ENCODE measurements at regions not wholly inside any gene's neighbourhood (a gene's known extent, or its start where the extent isn't known, plus 50 kb on each side); places are given as distances from the start of the nearest gene placed in this dataset.

DNA sequence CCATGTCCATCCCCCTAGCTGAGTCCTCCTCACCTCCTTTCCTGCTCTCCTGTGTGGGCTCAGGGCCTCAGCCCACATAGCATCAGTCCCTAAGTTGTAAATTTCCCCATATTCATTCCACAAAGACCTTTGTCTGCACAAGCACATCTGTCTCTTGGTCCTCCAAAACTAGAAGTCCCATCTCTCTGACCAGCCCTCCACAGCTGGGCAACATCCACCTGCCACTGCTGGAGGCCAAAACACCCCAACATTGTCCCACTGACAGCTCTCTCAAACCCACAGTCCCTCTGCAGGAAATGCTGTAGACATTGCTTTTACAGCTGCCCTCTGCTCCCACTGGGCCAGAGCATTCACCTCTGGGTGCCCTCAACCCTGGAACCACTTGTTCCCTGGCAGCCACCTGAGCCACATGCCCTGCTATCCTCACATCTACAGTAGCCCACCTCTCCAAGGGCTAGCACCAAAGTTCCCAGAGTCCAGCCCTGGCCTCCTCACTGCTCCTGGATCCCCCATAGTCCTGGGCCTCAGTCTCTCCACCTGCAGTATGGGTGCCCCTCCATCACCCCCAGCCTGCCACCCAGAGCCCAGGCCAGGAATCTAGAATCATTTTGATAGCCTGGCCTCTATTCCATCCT is 1722.7 kb downstream of the TP53TG3F start:
- Histone ChIP-seq H3K9me3 (ENCODE audit: insufficient read depth, low read length) (no peaks in the 10 kb centered on the region), H3K27me3 (ENCODE audit: low read depth, low read length) (no peaks in the 10 kb centered on the region), H2AFZ (ENCODE audit: low read depth, low read length) (no peak overlapping the region), H3K4me3 (ENCODE audit: low read length) (no peak overlapping the region), H4K20me1 (ENCODE audit: insufficient read depth, low read length) (no peaks in the 10 kb centered on the region), H3K27ac (ENCODE audit: low read length) (no peak overlapping the region), H3K4me1 (ENCODE audit: low read length) (no peaks in the 10 kb centered on the region), H3K9ac (ENCODE audit: low read length) (no peak overlapping the region), H3K36me3 (replicated peaks; ENCODE audit: low read depth, low read length) (no peaks in the 10 kb centered on the region), H3K4me2 (ENCODE audit: low read length) (no peak overlapping the region), H3K79me2 (ENCODE audit: low read length) (no peaks in the 10 kb centered on the region)
- TF ChIP-seq, protein P1, sequence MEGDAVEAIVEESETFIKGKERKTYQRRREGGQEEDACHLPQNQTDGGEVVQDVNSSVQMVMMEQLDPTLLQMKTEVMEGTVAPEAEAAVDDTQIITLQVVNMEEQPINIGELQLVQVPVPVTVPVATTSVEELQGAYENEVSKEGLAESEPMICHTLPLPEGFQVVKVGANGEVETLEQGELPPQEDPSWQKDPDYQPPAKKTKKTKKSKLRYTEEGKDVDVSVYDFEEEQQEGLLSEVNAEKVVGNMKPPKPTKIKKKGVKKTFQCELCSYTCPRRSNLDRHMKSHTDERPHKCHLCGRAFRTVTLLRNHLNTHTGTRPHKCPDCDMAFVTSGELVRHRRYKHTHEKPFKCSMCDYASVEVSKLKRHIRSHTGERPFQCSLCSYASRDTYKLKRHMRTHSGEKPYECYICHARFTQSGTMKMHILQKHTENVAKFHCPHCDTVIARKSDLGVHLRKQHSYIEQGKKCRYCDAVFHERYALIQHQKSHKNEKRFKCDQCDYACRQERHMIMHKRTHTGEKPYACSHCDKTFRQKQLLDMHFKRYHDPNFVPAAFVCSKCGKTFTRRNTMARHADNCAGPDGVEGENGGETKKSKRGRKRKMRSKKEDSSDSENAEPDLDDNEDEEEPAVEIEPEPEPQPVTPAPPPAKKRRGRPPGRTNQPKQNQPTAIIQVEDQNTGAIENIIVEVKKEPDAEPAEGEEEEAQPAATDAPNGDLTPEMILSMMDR (IDR thresholded peaks at IDR 0.05; ENCODE audit: low read depth, low read length) = no peak
- no peak for TF ChIP-seq EZH2phosphoT487 (IDR thresholded peaks at IDR 0.05; ENCODE audit: low read depth)

DNA sequence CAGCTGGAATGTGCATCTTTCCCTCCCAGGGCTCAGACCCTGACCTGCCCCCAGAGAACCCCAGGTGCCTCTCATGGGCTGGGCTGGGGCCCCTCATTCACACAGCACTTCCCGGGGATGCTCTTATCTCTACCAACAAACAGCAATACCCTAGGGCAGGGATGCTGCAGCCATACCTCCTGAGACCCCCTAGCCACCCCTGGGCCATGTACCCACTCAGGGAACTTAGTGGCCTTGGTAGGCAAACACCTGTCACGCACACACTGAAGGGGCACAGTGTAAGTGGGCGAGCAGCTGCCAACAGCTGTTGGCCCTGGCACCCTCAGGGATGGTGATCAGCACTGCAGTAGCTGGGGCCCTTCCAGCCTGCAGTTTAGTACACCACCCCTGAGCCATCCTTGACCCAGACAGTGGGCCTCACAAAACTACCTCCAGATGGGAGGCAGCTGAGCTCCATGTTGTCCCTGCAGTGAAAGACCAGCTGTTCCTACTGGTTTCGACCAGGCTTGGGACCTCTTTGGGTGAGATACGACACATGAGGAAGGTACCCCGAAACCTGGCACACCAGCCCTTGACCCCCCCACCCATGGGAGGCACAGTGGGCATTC is 1723.6 kb downstream of the TP53TG3F start:
- no peaks in the 10 kb centered on the region for H3K27me3 ChIP-seq (ENCODE audit: low read depth, low read length)
- H3K27ac ChIP-seq (ENCODE audit: low read length) = no peak overlapping the region
- no peak overlapping the region for H2AFZ ChIP-seq (ENCODE audit: low read depth, low read length)
- H4K20me1 ChIP-seq (ENCODE audit: insufficient read depth, low read length) = no peaks in the 10 kb centered on the region
- TF ChIP-seq, protein P1 (IDR thresholded peaks at IDR 0.05; ENCODE audit: low read depth, low read length) = no peak
- no peak for TF ChIP-seq EZH2phosphoT487 (IDR thresholded peaks at IDR 0.05; ENCODE audit: low read depth)
- no peaks in the 10 kb centered on the region for H3K79me2 ChIP-seq (ENCODE audit: low read length)
- no peaks in the 10 kb centered on the region for H3K4me1 ChIP-seq (ENCODE audit: low read length)
- H3K36me3 ChIP-seq (replicated peaks; ENCODE audit: low read depth, low read length) = no peaks in the 10 kb centered on the region
- no peak overlapping the region for H3K4me3 ChIP-seq (ENCODE audit: low read length)
- H3K9ac ChIP-seq (ENCODE audit: low read length) = no peak overlapping the region
- no peak overlapping the region for H3K4me2 ChIP-seq (ENCODE audit: low read length)
- no peaks in the 10 kb centered on the region for H3K9me3 ChIP-seq (ENCODE audit: insufficient read depth, low read length)

DNA sequence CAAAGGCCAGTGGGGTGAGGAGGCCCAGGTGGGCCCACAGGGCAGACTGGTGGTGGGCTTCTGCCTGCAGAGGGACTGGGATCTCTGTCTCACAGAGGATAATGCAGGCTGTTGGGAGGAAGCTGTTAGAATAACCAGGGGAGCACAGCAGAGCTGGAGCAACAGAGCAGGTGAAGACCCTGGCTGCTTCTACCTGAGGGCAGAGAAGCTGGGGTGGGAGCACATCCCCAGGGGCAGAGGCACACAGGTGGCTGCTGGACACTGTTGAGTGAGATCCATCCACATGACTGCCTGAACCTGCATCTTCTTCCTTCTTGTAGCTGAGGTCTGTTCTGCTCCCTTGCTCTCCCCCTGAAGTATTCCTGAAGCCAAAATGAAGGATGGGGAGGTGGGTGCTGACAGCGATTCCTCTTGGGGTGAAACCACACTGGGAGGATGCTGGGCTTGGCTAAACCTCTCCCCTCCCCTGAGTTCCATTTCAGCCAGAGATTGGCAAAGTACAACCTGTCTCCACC is 1725.0 kb downstream of the TP53TG3F start:
- Histone ChIP-seq H3K27ac (ENCODE audit: low read length) (no peak overlapping the region), H3K9ac (ENCODE audit: low read length) (no peak overlapping the region), H3K79me2 (ENCODE audit: low read length) (no peaks in the 10 kb centered on the region), H4K20me1 (ENCODE audit: insufficient read depth, low read length) (no peaks in the 10 kb centered on the region), H2AFZ (ENCODE audit: low read depth, low read length) (no peak overlapping the region), H3K9me3 (ENCODE audit: insufficient read depth, low read length) (no peaks in the 10 kb centered on the region), H3K36me3 (replicated peaks; ENCODE audit: low read depth, low read length) (no peaks in the 10 kb centered on the region), H3K4me1 (ENCODE audit: low read length) (no peaks in the 10 kb centered on the region), H3K27me3 (ENCODE audit: low read depth, low read length) (no peaks in the 10 kb centered on the region), H3K4me3 (ENCODE audit: low read length) (no peak overlapping the region), H3K4me2 (ENCODE audit: low read length) (no peak overlapping the region)
- TF ChIP-seq EZH2phosphoT487 (IDR thresholded peaks at IDR 0.05; ENCODE audit: low read depth) = no peak
- TF ChIP-seq, protein P1 (IDR thresholded peaks at IDR 0.05; ENCODE audit: low read depth, low read length) = no peak

DNA sequence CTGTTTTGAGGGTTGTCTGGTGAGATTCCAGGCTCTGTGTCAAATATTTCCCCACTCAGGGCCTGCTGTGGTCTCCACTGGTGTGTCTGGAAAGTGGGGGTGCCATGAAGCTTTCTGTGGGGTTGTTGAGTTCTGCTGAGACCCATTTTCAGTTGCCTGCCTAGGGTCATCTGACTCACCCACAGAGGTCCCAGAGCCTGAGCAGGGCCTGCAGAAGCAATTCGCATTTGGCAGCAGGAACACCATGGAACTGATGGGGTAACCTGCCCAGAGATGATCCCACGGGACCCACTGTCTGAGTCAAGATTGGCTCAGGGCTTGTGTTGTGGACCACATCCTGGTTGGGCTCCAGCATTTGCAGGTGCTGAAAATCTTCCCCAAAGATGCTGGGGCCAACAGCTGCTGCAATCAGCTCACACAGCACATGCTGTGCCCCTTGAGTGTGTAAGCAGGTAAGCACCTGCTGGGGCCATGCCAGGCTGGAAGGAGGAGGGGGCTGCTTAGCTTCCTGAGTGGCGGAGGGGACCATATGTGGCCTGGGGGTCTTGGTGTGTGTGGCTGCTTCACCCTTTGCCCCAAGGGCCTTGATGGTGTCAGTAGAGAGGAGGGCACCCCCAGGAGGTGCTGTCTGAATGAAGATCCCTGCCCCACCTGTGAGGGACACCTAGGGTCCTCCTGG is 1726.1 kb downstream of the TP53TG3F start:
- Histone ChIP-seq H3K79me2 (ENCODE audit: low read length) (no peaks in the 10 kb centered on the region), H3K27me3 (ENCODE audit: low read depth, low read length) (no peaks in the 10 kb centered on the region), H3K4me3 (ENCODE audit: low read length) (no peak overlapping the region), H3K9me3 (ENCODE audit: insufficient read depth, low read length) (no peaks in the 10 kb centered on the region), H4K20me1 (ENCODE audit: insufficient read depth, low read length) (no peaks in the 10 kb centered on the region), H3K4me1 (ENCODE audit: low read length) (no peaks in the 10 kb centered on the region), H2AFZ (ENCODE audit: low read depth, low read length) (no peak overlapping the region), H3K9ac (ENCODE audit: low read length) (no peak overlapping the region), H3K4me2 (ENCODE audit: low read length) (no peak overlapping the region), H3K36me3 (replicated peaks; ENCODE audit: low read depth, low read length) (no peaks in the 10 kb centered on the region), H3K27ac (ENCODE audit: low read length) (no peak overlapping the region)
- TF ChIP-seq EZH2phosphoT487 (IDR thresholded peaks at IDR 0.05; ENCODE audit: low read depth) = no peak
- TF ChIP-seq, protein P1 (IDR thresholded peaks at IDR 0.05; ENCODE audit: low read depth, low read length) = no peak

Data from OCI-LY3 (cell line).